ENCODE measurements at regions not wholly inside any gene's neighbourhood (a gene's known extent, or its start where the extent isn't known, plus 50 kb on each side); places are given as distances from the start of the nearest gene placed in this dataset.
"Not testable (repeated sequence)": the region's sequence is repeated elsewhere in the genome, so short reads cannot be mapped to it uniquely, and the experiment has no call there.

DNA sequence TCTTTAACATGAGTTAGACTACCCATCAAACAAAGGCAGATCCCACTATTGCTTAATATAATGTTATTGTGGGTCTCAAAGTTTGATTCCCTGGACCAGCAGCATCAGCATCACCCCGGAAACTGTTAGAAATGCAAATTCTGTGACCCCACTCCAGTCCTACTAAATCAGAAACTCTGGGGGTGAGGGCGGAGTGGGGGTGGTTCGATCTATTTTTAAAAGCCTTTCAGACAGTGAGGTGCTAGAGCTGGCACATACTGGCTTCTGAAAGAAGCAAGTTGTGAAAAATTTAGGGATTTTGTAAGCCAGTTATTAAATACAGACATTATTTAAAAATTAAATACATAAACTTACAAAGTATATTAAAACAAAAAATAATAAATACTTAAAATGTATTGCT is 513.2 kb downstream of the NFIB start:
- Histone ChIP-seq H3K9me3 (no peaks in the 10 kb centered on the region), H3K27ac (no peak overlapping the region), H3K4me3 (no peak overlapping the region), H3K4me1 (no peaks in the 10 kb centered on the region), H3K4me2 (no peak overlapping the region)
- 19% methylated on average over 3 of the region's 3 CpGs for WGBS (ENCODE audit: missing lambda C conversion rate)
- ATAC-seq = no peak
- DNase-seq (ENCODE audit: low read depth in 1 of 2, low spot score in 1 of 2) = no peak
- CTCF ChIA-PET = no interaction called here
- TF ChIP-seq ELK1 (IDR thresholded peaks at IDR 0.05; ENCODE audit: low read depth, low read length) (no peak), HMGXB4 (CRISPR knock-in tag; IDR thresholded peaks at IDR 0.05; ENCODE audit: borderline replicate concordance) (no peak), FOXS1 (CRISPR knock-in tag; IDR thresholded peaks at IDR 0.05) (no peak), PHF8 (IDR thresholded peaks at IDR 0.05; ENCODE audit: borderline replicate concordance, low read depth) (no peak), KDM5A (IDR thresholded peaks at IDR 0.05) (no peak), FOSL2 (IDR thresholded peaks at IDR 0.05) (no peak), FOSL2 (CRISPR knock-in tag; IDR thresholded peaks at IDR 0.05) (no peak), NR3C1 (IDR thresholded peaks at IDR 0.05) (no peak), HOXB5 (CRISPR knock-in tag; IDR thresholded peaks at IDR 0.05) (no peak), TP53 (CRISPR knock-in tag; IDR thresholded peaks at IDR 0.05) (no peak), HOXA7 (CRISPR knock-in tag; IDR thresholded peaks at IDR 0.05) (no peak), HDAC2 (IDR thresholded peaks at IDR 0.05) (no peak), EP300 (IDR thresholded peaks at IDR 0.05) (no peak), RARB (CRISPR knock-in tag; IDR thresholded peaks at IDR 0.05) (no peak), MAX (IDR thresholded peaks at IDR 0.05) (no peak), HEYL (CRISPR knock-in tag; IDR thresholded peaks at IDR 0.05) (no peak), RFX5 (IDR thresholded peaks at IDR 0.05) (no peak)
- TF ChIP-seq, protein P1, sequence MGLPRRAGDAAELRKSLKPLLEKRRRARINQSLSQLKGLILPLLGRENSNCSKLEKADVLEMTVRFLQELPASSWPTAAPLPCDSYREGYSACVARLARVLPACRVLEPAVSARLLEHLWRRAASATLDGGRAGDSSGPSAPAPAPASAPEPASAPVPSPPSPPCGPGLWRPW (IDR thresholded peaks at IDR 0.05) = no peak
- TF ChIP-seq, protein P2, sequence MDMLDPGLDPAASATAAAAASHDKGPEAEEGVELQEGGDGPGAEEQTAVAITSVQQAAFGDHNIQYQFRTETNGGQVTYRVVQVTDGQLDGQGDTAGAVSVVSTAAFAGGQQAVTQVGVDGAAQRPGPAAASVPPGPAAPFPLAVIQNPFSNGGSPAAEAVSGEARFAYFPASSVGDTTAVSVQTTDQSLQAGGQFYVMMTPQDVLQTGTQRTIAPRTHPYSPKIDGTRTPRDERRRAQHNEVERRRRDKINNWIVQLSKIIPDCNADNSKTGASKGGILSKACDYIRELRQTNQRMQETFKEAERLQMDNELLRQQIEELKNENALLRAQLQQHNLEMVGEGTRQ (IDR thresholded peaks at IDR 0.05) = no peak
- POLR2A ChIA-PET = no interaction called here
- FAIRE-seq = no peak

GRCh38 chr9:13797701-13798100 is 516.2 kb downstream of the NFIB start:
- WGBS (ENCODE audit: missing lambda C conversion rate) = 46% methylated on average over 2 of the region's 2 CpGs
- H3K9me3 ChIP-seq; H3K27ac ChIP-seq; POLR2A ChIA-PET; ATAC-seq; H3K4me2 ChIP-seq; H3K4me1 ChIP-seq; DNase-seq (ENCODE audit: low read depth in 1 of 2, low spot score in 1 of 2); CTCF ChIA-PET; FAIRE-seq; H3K4me3 ChIP-seq: not testable (repeated sequence)

DNA sequence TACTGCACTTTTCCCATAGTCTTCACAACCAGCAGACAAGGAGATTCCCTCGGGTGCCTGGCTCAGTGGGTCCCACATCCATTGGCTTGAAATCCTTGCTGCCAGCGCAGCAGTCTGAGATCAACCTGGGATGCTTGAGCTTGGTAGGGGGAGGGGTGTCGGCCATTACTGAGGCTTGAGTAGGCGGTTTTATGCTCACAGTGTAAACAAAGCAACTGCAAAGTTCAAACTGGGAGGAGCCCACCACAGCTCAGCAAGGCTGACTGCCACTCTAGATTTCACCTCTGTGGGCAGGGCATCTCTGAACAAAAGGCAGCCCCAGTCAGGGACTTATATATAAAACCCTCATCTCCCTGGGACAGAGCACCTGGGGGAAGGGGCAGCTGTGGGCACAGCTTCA is 512.3 kb upstream of the MPDZ start:
- no peak for FAIRE-seq
- H3K4me2 ChIP-seq = no peak overlapping the region
- no peak for TF ChIP-seq RCOR1 (IDR thresholded peaks at IDR 0.05; ENCODE audit: low read depth, low read length)
- TF ChIP-seq ZFP36 (IDR thresholded peaks at IDR 0.05; ENCODE audit: borderline replicate concordance, partially characterized antibody) = no peak
- TF ChIP-seq CHD4 (IDR thresholded peaks at IDR 0.05; ENCODE audit: borderline replicate concordance) = no peak

More for the DNA sequence above, 512.3 kb upstream of the MPDZ start:
- POLR2A ChIA-PET = no interaction called here
- no peak for DNase-seq (ENCODE audit: low read depth in 1 of 2, low spot score in 1 of 2)
- no peak overlapping the region for H3K27ac ChIP-seq
- CTCF ChIA-PET = interaction anchor here (1.4 kb wide), 1 partner anchor 104 kb away, joined by 4 read pairs; no protein-coding TSS in a partner anchor
- 3% methylated on average over 4 of the region's 4 CpGs for WGBS (ENCODE audit: missing lambda C conversion rate)
- peaks cover 10% of the 10 kb centered on the region; the same call in 2 of the 3 replicates for H3K9me3 ChIP-seq
- ATAC-seq = no peak
- H3K4me3 ChIP-seq = no peak overlapping the region
- no peaks in the 10 kb centered on the region for H3K4me1 ChIP-seq

Measured in A549 (cell line).